IMR-90 (cell line): ENCODE measurements at regions not wholly inside any gene's neighbourhood (a gene's known extent, or its start where the extent isn't known, plus 50 kb on each side); places are given as distances from the start of the nearest gene placed in this dataset.

Experiments used
- ATAC-seq: fragments of 200-7000 bp; cut with Tn5 transposase; 2 replicates; pipeline ENCODE4 v1.9.1; 2020; ENCODE audit warnings: low read depth, mild to moderate bottlenecking, moderate library complexity
- BruUV-seq: library from RNA; stranded (reverse); fragments of 400-500 nt; replicated peaks from 2 replicates; lab custom pipeline; 2021; lab: Mats Ljungman, UMichigan
- CTCF ChIA-PET: fragments of 300-600 bp; formaldehyde crosslinking; extraction: SDS; loops from one replicate; lab custom pipeline; 2021; ENCODE audit warnings: antibody characterized with exemption; lab: Yijun Ruan, JAX
- POLR2A ChIA-PET: fragments of 300-600 bp; sonication (Branson Sonifier 250); formaldehyde crosslinking; loops from one replicate; lab custom pipeline; 2022; ENCODE audit warnings: antibody characterized with exemption; ENCODE audit not compliant: unreplicated experiment; lab: Charles Lee
- DNase-seq: peaks from one replicate; pipeline ENCODE4 v3.0.0; 2013
- H2AFZ ChIP-seq: replicated peaks from 2 replicates; pipeline ENCODE3; 2013; ENCODE audit warnings: low read length, mild to moderate bottlenecking; ENCODE audit not compliant: poor library complexity
- H2AK5ac ChIP-seq: 2 replicates; pipeline ENCODE4 v1.6.1; 2013; ENCODE audit warnings: low read depth, low read length, inconsistent platforms
- H2AK9ac ChIP-seq: replicated peaks from 2 replicates; pipeline ENCODE3; 2013; ENCODE audit warnings: mild to moderate bottlenecking, low read depth, low read length, moderate library complexity; ENCODE audit not compliant: poor library complexity
- H2BK120ac ChIP-seq: 2 replicates; pipeline ENCODE4 v1.6.1; 2013; ENCODE audit warnings: low read depth, low read length, inconsistent platforms
- H2BK15ac ChIP-seq: 3 replicates; pipeline ENCODE4 v1.6.1; 2013; ENCODE audit warnings: low read depth, low read length, inconsistent platforms
- H2BK20ac ChIP-seq: 2 replicates; pipeline ENCODE4 v1.6.1; 2013; ENCODE audit warnings: low read depth, mild to moderate bottlenecking, inconsistent platforms, low read length, moderate library complexity
- H2BK5ac ChIP-seq: 2 replicates; pipeline ENCODE4 v1.6.1; 2013; ENCODE audit warnings: mild to moderate bottlenecking, low read depth, low read length, inconsistent platforms; ENCODE audit not compliant: poor library complexity, severe bottlenecking
- H3K14ac ChIP-seq: replicated peaks from 2 replicates; pipeline ENCODE4 v1.6.1; 2013; ENCODE audit warnings: low read depth, low read length, inconsistent platforms
- H3K18ac ChIP-seq: 2 replicates; pipeline ENCODE4 v1.6.1; 2013; ENCODE audit warnings: low read depth, low read length, control low read depth
- H3K23ac ChIP-seq: 2 replicates; pipeline ENCODE4 v1.6.1; 2013; ENCODE audit warnings: low read depth, low read length, inconsistent platforms
- H3K27ac ChIP-seq: 2 replicates; pipeline ENCODE4 v1.5.1; 2013; ENCODE audit warnings: mild to moderate bottlenecking, control low read depth, low read length; ENCODE audit not compliant: insufficient read depth
- H3K27me3 ChIP-seq: 2 replicates; pipeline ENCODE4 v1.6.1; 2013; ENCODE audit warnings: low read length; ENCODE audit not compliant: control insufficient read depth, insufficient read depth
- H3K36me3 ChIP-seq: 2 replicates; pipeline ENCODE4 v1.6.1; 2013; ENCODE audit warnings: low read length, mixed read lengths; ENCODE audit not compliant: control insufficient read depth, insufficient read depth
- H3K4ac ChIP-seq: 2 replicates; pipeline ENCODE4 v1.6.1; 2013; ENCODE audit warnings: low read depth, low read length, inconsistent platforms
- H3K4me1 ChIP-seq: 2 replicates; pipeline ENCODE4 v1.6.1; 2013; ENCODE audit warnings: low read length, mixed read lengths; ENCODE audit not compliant: control insufficient read depth, insufficient read depth
- H3K4me2 ChIP-seq: 2 replicates; pipeline ENCODE4 v1.6.1; 2013; ENCODE audit warnings: low read depth, mild to moderate bottlenecking, control low read depth, low read length, moderate library complexity
- H3K4me3 ChIP-seq: 2 replicates; pipeline ENCODE4 v1.5.1; 2013; ENCODE audit warnings: low read depth, mild to moderate bottlenecking, control low read depth, low read length, moderate library complexity; ENCODE audit not compliant: insufficient read depth
- H3K56ac ChIP-seq: 2 replicates; pipeline ENCODE4 v1.6.1; 2013; ENCODE audit warnings: low read length, inconsistent platforms; ENCODE audit not compliant: insufficient read depth; ENCODE audit errors: extremely low read depth
- H3K79me1 ChIP-seq, 2 experiments: 2 replicates each; pipeline ENCODE4 v1.6.1; 2013; ENCODE audit warnings: low read length in 2 of 2, inconsistent platforms in 1 of 2, low read depth in 1 of 2
- H3K9ac ChIP-seq: 2 replicates; pipeline ENCODE4 v1.6.1; 2013; ENCODE audit warnings: low read depth, low read length, control low read depth
- H3K9me1 ChIP-seq: 2 replicates; pipeline ENCODE4 v1.6.1; 2013; ENCODE audit warnings: low read length, inconsistent platforms; ENCODE audit not compliant: insufficient read depth
- H3K9me3 ChIP-seq: 2 replicates; pipeline ENCODE4 v1.6.1; 2013; ENCODE audit warnings: low read length; ENCODE audit not compliant: control insufficient read depth, insufficient read depth
- H4K20me1 ChIP-seq: 2 replicates; pipeline ENCODE4 v1.6.1; 2013; ENCODE audit warnings: low read length, inconsistent platforms; ENCODE audit not compliant: insufficient read depth
- H4K5ac ChIP-seq: 2 replicates; pipeline ENCODE4 v1.6.1; 2013; ENCODE audit warnings: mild to moderate bottlenecking, low read depth, low read length, control low read depth
- H4K8ac ChIP-seq, 2 experiments: 2 replicates each; pipeline ENCODE4 v1.6.1; 2013; ENCODE audit warnings: low read depth in 2 of 2, low read length in 2 of 2, control low read depth in 1 of 2, inconsistent platforms in 1 of 2
- H4K91ac ChIP-seq: 2 replicates; pipeline ENCODE4 v1.6.1; 2013; ENCODE audit warnings: low read depth, low read length, inconsistent platforms; ENCODE audit not compliant: insufficient read depth
- BHLHE40 ChIP-seq: fragments of 150-350 bp; IDR thresholded peaks from 2 replicates; pipeline ENCODE4 v1.6.1; 2016; ENCODE audit warnings: mild to moderate bottlenecking, low read depth, low read length
- CTCF ChIP-seq: conservative IDR thresholded peaks from 2 replicates; pipeline ENCODE4 v1.5.1; 2012; ENCODE audit warnings: mild to moderate bottlenecking, low read depth, low read length, improper control_type of control experiment
- FOS ChIP-seq: fragments of 150-350 bp; IDR thresholded peaks from 2 replicates; pipeline ENCODE4 v1.6.1; 2016; ENCODE audit warnings: low read depth, low read length
- MAFK ChIP-seq: IDR thresholded peaks from 2 replicates; pipeline ENCODE4 v1.6.1; 2012; ENCODE audit warnings: low read depth, low read length, improper control_type of control experiment
- MAZ ChIP-seq: IDR thresholded peaks from 2 replicates; pipeline ENCODE4 v1.6.1; 2012; ENCODE audit warnings: low read depth, mild to moderate bottlenecking, low read length, improper control_type of control experiment, moderate library complexity, borderline replicate concordance
- MXI1 ChIP-seq: IDR thresholded peaks from 2 replicates; pipeline ENCODE4 v1.6.1; 2012; ENCODE audit warnings: low read depth, mild to moderate bottlenecking, low read length, moderate library complexity, borderline replicate concordance
- NFE2L2 ChIP-seq: fragments of 150-350 bp; IDR thresholded peaks from 2 replicates; pipeline ENCODE4 v1.6.1; 2016; ENCODE audit warnings: low read depth, mild to moderate bottlenecking, low read length
- POLR2A ChIP-seq: IDR thresholded peaks from 2 replicates; pipeline ENCODE4 v1.6.1; 2012; ENCODE audit warnings: mild to moderate bottlenecking, low read depth, low read length
- RFX5 ChIP-seq: IDR thresholded peaks from 2 replicates; pipeline ENCODE4 v1.8.0; 2012; ENCODE audit warnings: low read depth, mild to moderate bottlenecking, low read length, moderate library complexity
- SMC3 ChIP-seq: fragments of 150-350 bp; IDR thresholded peaks from 2 replicates; pipeline ENCODE4 v1.6.1; 2016; ENCODE audit warnings: low read depth, mild to moderate bottlenecking, antibody characterized with exemption, low read length, moderate library complexity
- USF2 ChIP-seq: fragments of 150-350 bp; IDR thresholded peaks from 2 replicates; pipeline ENCODE4 v1.6.1; 2017; ENCODE audit warnings: mild to moderate bottlenecking, antibody characterized with exemption, low read length, low read depth
- WGBS, 2 experiments: methylation state at CpG; one replicate each; pipeline versions ENCODE4 v1.1.5 to v1.1.7; 2013; ENCODE audit warnings: missing lambda C conversion rate in 2 of 2; ENCODE audit not compliant: insufficient read length in 1 of 2; ENCODE audit errors: extremely low coverage in 2 of 2; 5-methylcytosine and 5-hydroxymethylcytosine counted together
- dilution Hi-C: fragments of 300-500 bp; cut with HindIII; formaldehyde crosslinking; loops from one replicate; pipeline ENCODE4 v1.14.3; 2018; ENCODE audit warnings: low sequenced_read_pairs; ENCODE audit not compliant: unreplicated experiment
- in situ Hi-C: fragments of 300-500 bp; cut with MboI; formaldehyde crosslinking; loops from 3 replicates; pipeline ENCODE4 v1.14.3; 2019; ENCODE audit warnings: low sequenced_read_pairs, inconsistent platforms, mixed read lengths
- intact Hi-C: fragments of 100-400 bp; cut with micrococcal nuclease; formaldehyde crosslinking; loops from 2 replicates; pipeline ENCODE4 v1.10.0; 2022
- TF ChIP-seq, protein P1 (sequence below): fragments of 150-350 bp; IDR thresholded peaks from 2 replicates; pipeline ENCODE4 v1.6.1; 2016; ENCODE audit warnings: low read depth, mild to moderate bottlenecking, low read length, moderate library complexity, borderline replicate concordance

- no peak overlapping the region for H3K4ac ChIP-seq
- H3K79me1 ChIP-seq = peaks cover 8 to 10% of the 10 kb centered on the region in 2 experiments; a peak in 2 of 4 replicates
- H2AK5ac ChIP-seq = no peak overlapping the region
- H3K9me1 ChIP-seq = no peaks in the 10 kb centered on the region; the same call in 1 of the 2 replicates
- no peak overlapping the region for H3K4me3 ChIP-seq
- POLR2A ChIA-PET = no interaction called here
- H3K18ac ChIP-seq = no peak overlapping the region
- no peak overlapping the region for H2BK5ac ChIP-seq
- intact Hi-C loops (no loop called here), dilution Hi-C loops (no loop called here), in situ Hi-C loops (no loop called here)
- no peak overlapping the region for H3K23ac ChIP-seq
- no peaks in the 10 kb centered on the region for H3K36me3 ChIP-seq
- H2BK15ac ChIP-seq = no peak overlapping the region
- no peak overlapping the region for H3K9ac ChIP-seq
- DNase-seq = no peak
- H3K4me1 ChIP-seq = peaks cover 3% of the 10 kb centered on the region; the same call in 1 of the 2 replicates
- H2BK20ac ChIP-seq = no peak overlapping the region
- H3K27ac ChIP-seq = no peak overlapping the region
- H3K9me3 ChIP-seq = no peaks in the 10 kb centered on the region
- ATAC-seq = no peak
- CTCF ChIA-PET = no interaction called here
- no TSS peak for BruUV-seq
- no peak overlapping the region for H4K91ac ChIP-seq
- H2BK120ac ChIP-seq = no peak overlapping the region
- TF ChIP-seq MAFK (no peak), FOS (no peak), MAZ (no peak), RFX5 (no peak), POLR2A (no peak), NFE2L2 (no peak), BHLHE40 (no peak), CTCF (no peak), MXI1 (no peak), SMC3 (no peak), USF2 (no peak)
- TF ChIP-seq, protein P1, sequence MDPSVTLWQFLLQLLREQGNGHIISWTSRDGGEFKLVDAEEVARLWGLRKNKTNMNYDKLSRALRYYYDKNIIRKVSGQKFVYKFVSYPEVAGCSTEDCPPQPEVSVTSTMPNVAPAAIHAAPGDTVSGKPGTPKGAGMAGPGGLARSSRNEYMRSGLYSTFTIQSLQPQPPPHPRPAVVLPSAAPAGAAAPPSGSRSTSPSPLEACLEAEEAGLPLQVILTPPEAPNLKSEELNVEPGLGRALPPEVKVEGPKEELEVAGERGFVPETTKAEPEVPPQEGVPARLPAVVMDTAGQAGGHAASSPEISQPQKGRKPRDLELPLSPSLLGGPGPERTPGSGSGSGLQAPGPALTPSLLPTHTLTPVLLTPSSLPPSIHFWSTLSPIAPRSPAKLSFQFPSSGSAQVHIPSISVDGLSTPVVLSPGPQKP = no peak
- H4K8ac ChIP-seq = no peak overlapping the region
- H4K20me1 ChIP-seq = no peaks in the 10 kb centered on the region
- 88% methylated on average over 6 of the region's 7 CpGs; no CpG with 5 or more reads in 1 of the 2 experiments for WGBS, 2 experiments
- no peaks in the 10 kb centered on the region for H3K27me3 ChIP-seq
- H3K56ac ChIP-seq = no peak overlapping the region
- H3K4me2 ChIP-seq = no peak overlapping the region
- H4K5ac ChIP-seq = no peak overlapping the region
- no peak overlapping the region for H2AK9ac ChIP-seq
- no peak overlapping the region for H2AFZ ChIP-seq
- H3K14ac ChIP-seq = no peak overlapping the region
Measured at GRCh38 chr6:143607974-143608373, 69.8 kb upstream of the PHACTR2 start.
